Neural progenitor cell (in vitro differentiated cells): ENCODE measurements at regions not wholly inside any gene's neighbourhood (a gene's known extent, or its start where the extent isn't known, plus 50 kb on each side); places are given as distances from the start of the nearest gene placed in this dataset.

Source experiments
- CTCF ChIP-seq: fragments of 200-600 bp; sonication (generic); IDR thresholded peaks from 2 replicates; pipeline ENCODE4 v1.5.1; 2017; ENCODE audit warnings: antibody characterized with exemption, mild to moderate bottlenecking
- EZH2 ChIP-seq: fragments of 200-600 bp; sonication (generic); IDR thresholded peaks from 2 replicates; pipeline ENCODE4 v1.6.1; 2017; ENCODE audit warnings: antibody characterized with exemption, mild to moderate bottlenecking, moderate library complexity
- EZH2phosphoT487 ChIP-seq: fragments of 200-600 bp; sonication (generic); IDR thresholded peaks from 2 replicates; pipeline ENCODE4 v1.6.1; 2017; ENCODE audit warnings: antibody characterized with exemption

- no peak for TF ChIP-seq CTCF
- TF ChIP-seq EZH2, result no peak
- no peak for TF ChIP-seq EZH2phosphoT487
Measured at GRCh38 chr20:58056021-58056591, 172.3 kb downstream of the ANKRD60 start.
